Stimulated activated CD4-positive, alpha-beta T cell treated with anti-CD3 and anti-CD28 coated beads, Interleukin-1b, Interleukin-23, amount 100 ng/mL, for 1 hour (primary cell): ENCODE measurements at regions not wholly inside any gene's neighbourhood (a gene's known extent, or its start where the extent isn't known, plus 50 kb on each side); places are given as distances from the start of the nearest gene placed in this dataset.
"Not testable (repeated sequence)": the region's sequence is repeated elsewhere in the genome, so short reads cannot be mapped to it uniquely, and the experiment has no call there.

Experiments used
- DNase-seq, 2 donors: peaks; one replicate each; pipeline ENCODE4 v3.0.0-alpha.2; 2020; ENCODE audit warnings: low read depth in 2 of 2

- no peak for DNase-seq
These were observed 389.3 kb downstream of the KCNA4 start for GRCh38 chr11:29627541-29627940.

GRCh38 chr11:29623144-29623722 lies 393.6 kb downstream of the KCNA4 start:
- DNase-seq = no peak

- DNase-seq = no peak
These were observed 400.2 kb downstream of the KCNA4 start for GRCh38 chr11:29616611-29617010.

GRCh38 chr11:29612423-29612822 lies 404.4 kb downstream of the KCNA4 start:
- DNase-seq = no peak

GRCh38 chr11:29606330-29607031 lies 410.3 kb downstream of the KCNA4 start:
- no peak for DNase-seq

GRCh38 chr11:29600151-29600575 lies 416.7 kb downstream of the KCNA4 start:
- DNase-seq = not testable (repeated sequence)

GRCh38 chr11:29584342-29584741 lies 432.5 kb downstream of the KCNA4 start:
- DNase-seq = no peak

GRCh38 chr11:29578806-29579205 lies 438.0 kb downstream of the KCNA4 start:
- no peak for DNase-seq

GRCh38 chr11:29564486-29564885 lies 452.3 kb downstream of the KCNA4 start:
- DNase-seq = no peak

GRCh38 chr11:29562183-29562582 lies 454.6 kb downstream of the KCNA4 start:
- DNase-seq = no peak

GRCh38 chr11:29553990-29554389 lies 462.8 kb downstream of the KCNA4 start:
- DNase-seq = no peak

- DNase-seq = no peak
These were observed 478.3 kb downstream of the KCNA4 start for GRCh38 chr11:29538339-29539036.

- DNase-seq = no peak
These were observed 482.0 kb downstream of the KCNA4 start for GRCh38 chr11:29534836-29535235.

GRCh38 chr11:29530961-29531360 lies 485.9 kb downstream of the KCNA4 start:
- no peak for DNase-seq

- DNase-seq = no peak
These were observed 489.4 kb downstream of the KCNA4 start for GRCh38 chr11:29527391-29527936.

GRCh38 chr11:29518389-29519174 lies 498.2 kb downstream of the KCNA4 start:
- no peak for DNase-seq

- DNase-seq = no peak
These were observed 505.4 kb downstream of the KCNA4 start for GRCh38 chr11:29511394-29511793.

GRCh38 chr11:29507376-29507775 lies 509.5 kb downstream of the KCNA4 start:
- no peak for DNase-seq

- no peak for DNase-seq
These were observed 521.2 kb downstream of the KCNA4 start for GRCh38 chr11:29495676-29496075.

GRCh38 chr11:29490938-29491337 lies 525.9 kb downstream of the KCNA4 start:
- DNase-seq = no peak

- no peak for DNase-seq
These were observed 530.5 kb downstream of the KCNA4 start for GRCh38 chr11:29486301-29486700.

GRCh38 chr11:29485641-29486040 lies 531.2 kb downstream of the KCNA4 start:
- DNase-seq = no peak
